Stimulated activated CD8-positive, alpha-beta memory T cell treated with anti-CD3 and anti-CD28 coated beads, Interleukin-7, amount 100 ng/mL, for 24 hours (primary cell): ENCODE measurements at regions not wholly inside any gene's neighbourhood (a gene's known extent, or its start where the extent isn't known, plus 50 kb on each side); places are given as distances from the start of the nearest gene placed in this dataset.
"Not testable (repeated sequence)": the region's sequence is repeated elsewhere in the genome, so short reads cannot be mapped to it uniquely, and the experiment has no call there.

Experiments
- DNase-seq: peaks from one replicate; pipeline ENCODE4 v3.0.0-alpha.2; 2020; ENCODE audit warnings: low read depth

DNA sequence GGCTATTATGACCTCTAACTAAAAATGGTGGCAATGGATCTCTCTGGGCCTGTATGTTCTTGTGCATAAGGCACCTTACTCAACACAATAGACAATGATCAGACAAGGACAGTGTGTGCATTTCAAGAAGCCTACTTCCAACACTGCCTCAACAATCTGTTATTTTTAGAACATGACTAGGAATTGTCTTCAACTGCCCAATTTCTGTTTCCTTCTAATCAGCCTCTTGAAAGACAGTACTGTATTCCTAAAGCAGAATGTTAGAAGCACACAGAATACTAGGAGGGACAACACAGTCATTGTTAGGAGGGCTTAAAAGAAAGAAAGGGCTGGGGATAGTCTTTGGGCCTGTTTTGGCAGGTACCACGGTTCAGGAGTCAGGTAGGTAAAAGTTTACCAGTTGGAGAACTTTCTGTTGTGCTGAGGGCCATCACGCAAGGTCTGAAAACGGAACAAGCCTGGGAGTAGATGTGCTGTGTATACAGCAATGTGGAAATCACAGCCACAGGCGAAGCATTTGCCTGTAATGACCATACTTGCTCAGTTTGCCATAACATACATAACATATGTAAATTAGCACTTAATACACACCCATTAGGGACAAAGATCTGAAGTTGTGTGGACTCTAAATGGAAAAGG lies 100.8 kb upstream of the ATXN3L start:
- no peak for DNase-seq

DNA sequence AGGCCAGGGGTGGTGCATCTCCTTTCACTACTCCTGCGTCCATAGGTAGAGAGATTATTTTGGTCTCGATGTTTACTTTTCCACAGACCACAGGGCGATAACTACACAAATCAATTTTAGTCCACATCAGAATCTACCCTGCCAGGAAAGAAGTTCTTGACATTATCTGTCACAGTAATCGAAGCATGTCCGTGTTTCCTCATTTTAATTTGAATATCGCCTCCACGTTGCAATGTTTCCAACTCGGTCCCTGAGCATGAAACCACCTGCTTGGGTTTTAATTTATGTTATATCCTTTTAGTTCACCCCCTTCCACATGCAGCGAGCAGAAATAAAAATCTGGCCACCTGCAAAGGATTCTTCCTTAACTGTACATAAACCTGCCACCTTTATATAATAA lies 100.1 kb upstream of the ATXN3L start:
- DNase-seq, result no peak

DNA sequence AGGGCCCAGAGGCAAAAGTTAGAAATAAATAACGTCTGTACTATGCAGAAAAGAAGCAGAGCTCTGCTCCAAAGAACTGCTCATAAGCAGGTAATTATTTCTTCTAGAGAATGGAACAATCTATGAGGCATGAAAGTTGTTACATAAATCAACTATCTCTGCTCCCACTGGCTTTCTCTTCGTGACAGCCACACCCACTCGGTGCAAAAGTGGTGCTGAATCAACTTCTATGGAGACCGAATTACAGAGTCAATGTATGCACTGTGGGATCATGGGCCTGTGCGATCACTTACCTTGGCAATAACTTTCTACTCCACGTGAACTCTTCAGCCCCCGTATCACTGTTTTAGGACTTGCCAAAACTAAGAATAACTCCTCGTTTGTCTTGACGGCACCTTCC lies 99.4 kb upstream of the ATXN3L start:
- DNase-seq, result no peak

- no peak for DNase-seq
These were observed 98.6 kb upstream of the ATXN3L start for GRCh38 chrX:13418126-13419097.

DNA sequence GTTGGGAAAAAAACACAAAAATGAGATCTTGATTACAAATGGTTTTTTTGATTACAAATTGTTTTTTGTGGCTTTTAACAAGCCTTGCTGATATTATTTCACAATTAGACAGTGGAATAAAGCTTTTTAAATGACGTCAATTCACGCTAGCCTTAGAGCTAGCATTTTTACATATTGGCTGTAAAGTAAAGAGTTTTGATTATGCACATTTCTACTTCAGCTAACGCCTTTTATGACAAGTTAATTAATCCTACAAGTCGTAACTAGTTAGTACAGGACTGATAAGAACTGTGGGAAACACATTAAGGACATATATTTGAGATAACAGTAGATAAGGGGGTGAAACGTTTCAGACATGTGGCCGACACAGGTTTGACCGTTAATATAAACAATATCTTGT lies 95.7 kb upstream of the ATXN3L start:
- DNase-seq, result no peak

GRCh38 chrX:13414006-13414647 lies 94.3 kb upstream of the ATXN3L start:
- DNase-seq, result no peak

DNA sequence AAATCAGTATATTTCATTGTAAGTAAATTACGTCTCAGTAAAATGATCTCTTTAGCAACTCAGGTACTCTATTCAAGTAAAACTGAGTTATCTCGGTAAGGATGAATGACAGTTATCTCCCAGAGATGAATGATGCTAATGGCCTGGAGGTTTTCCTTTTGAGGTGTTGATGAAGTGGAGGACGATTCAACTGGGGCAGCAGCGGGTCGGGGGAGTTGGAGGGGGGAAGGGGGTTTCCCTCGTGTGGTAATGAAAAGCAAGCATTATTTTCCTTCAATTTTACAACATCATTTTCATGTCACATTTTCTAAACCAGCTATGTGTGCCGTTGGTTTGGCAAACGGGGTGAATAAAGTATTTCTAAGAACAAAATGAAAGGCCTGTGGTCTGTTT lies 92.4 kb upstream of the ATXN3L start:
- no peak for DNase-seq

GRCh38 chrX:13411496-13412207 lies 91.8 kb upstream of the ATXN3L start:
- DNase-seq, result no peak

DNA sequence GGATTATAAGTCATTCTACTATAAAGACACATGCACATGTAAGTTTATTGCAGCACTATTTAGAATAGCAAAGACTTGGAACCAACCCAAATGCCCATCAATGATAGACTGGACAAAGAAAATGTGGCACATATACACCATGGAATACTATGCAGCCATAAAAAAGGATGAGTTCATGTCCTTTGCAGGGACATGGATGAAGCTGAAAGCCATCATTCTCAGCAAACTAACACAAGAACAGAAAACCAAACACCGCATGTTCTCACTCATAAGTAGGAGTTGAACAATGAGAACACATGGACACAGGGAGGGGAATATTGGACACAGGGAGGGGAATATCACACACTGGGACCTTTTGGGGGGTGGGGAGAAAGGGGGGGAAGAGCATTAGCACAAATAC lies 88.7 kb upstream of the ATXN3L start:
- not testable (repeated sequence) for DNase-seq

- not testable (repeated sequence) for DNase-seq
These were observed 84.9 kb upstream of the ATXN3L start for GRCh38 chrX:13404777-13405176.

DNA sequence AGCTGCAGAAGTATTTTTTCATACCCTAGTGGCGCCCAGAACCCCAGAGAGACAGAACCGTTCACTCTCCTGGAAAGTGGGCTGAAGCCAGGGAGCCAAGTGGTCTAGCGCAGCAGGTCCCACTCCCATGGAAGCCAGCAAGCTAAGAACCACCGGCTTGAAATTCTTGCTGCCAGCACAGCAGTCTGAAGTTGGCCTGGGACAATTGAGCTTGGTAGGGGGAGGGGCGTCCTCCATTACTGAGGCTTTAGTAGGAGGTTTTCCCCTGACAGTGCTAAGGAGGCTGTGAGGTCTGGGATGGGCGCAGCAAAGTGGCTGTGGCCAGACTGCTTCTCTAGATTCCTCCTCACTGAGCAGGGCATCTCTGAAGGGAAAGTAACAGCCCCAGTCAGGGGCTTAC lies 84.5 kb upstream of the ATXN3L start:
- DNase-seq, result no peak

DNA sequence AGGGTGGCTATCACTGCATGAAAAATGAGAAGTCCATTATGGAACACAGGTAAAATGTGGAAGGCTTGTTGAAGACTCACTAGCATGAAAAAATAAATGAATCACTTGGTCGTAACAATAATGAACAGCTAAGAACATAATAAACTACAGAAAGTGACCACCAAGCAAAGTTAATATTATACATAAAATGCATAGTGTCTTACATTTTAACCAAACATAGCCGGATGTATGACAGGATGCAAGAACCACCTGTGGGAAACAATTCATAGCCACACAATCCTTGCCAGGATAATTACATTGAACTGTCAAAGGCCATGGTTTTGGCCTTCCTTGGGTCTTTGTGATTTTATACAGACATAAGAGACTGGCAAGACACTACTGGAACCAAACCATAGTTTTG lies 81.9 kb upstream of the ATXN3L start:
- no peak for DNase-seq

DNA sequence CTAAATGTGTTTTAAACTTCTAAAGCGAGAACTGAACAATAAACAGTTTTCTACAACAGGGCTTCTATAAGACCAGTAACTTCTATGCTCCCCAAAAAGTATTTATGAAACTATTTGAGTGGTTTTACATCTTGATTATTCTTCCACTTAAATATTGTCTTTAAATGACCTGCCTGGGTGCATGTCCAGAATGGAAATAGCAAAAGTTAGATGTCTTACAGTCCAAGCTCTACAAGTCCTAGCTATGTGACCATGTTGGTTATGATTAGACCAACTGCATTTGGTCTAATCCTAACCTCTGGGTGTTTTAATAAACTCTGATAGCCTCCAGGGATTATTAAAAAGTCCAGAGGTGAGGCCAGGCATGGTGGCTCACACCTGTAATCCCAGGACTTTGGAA lies 79.0 kb upstream of the ATXN3L start:
- DNase-seq, result no peak

DNA sequence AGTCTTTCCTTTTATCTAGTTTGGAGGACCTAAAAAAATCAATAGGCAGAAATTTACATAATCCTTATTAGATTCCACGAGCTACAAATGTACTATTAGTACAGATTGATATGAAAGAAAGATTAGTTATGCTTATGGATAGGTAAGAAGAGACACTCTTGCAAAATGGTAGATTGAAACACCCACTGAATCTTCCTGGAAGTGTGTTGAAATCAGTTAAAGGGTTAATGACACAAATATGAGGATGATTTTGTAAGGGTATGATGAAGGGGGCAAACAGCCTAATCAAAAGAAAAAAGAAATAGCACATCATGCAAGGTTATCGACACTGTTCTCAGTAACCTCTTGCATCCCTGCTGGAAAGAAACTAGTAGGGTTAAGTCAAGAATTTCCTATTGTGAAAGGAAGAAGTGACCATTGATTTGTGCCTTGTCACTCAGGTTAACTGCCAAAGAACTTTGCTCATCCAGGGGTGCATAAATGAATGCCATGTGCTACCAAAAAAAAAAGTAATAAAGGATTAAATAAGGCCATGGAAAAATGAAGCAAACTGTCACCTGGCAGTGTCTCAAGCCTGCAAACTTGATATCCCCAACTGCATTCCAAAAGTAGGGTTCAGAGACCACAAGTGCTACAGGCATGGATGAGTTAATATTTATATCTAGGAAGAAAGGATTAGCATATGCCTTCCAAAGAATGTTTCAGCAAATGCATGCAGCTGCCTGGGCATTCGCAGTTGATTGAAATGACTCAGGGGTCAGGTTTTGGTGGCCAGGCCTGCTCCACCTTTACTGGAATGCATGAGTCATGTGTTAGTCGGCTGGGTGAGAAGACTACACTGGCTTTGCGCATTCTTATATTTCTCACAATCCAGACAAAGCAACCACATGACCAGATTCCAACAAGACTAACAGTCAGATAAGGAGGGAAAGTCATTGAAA lies 78.3 kb upstream of the ATXN3L start:
- no peak for DNase-seq

DNA sequence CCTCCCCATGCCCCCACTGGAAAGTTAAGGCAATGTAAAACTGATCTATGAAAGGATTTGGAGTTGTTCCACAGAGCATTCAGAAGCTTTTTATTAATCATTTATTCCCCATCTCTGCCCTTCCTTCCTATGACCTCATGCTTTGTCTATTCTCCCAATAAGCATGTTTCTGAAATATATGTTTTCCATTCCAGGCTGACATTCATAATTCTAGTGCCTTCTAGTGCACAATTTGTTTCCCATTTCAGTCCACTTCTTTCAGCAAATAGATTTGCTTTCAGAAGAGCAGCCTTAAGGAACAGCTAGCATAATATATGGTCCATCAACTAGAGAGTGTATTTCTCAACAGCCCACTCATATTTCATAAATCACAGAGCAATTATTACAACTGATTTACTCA lies 77.1 kb upstream of the ATXN3L start:
- no peak for DNase-seq

DNA sequence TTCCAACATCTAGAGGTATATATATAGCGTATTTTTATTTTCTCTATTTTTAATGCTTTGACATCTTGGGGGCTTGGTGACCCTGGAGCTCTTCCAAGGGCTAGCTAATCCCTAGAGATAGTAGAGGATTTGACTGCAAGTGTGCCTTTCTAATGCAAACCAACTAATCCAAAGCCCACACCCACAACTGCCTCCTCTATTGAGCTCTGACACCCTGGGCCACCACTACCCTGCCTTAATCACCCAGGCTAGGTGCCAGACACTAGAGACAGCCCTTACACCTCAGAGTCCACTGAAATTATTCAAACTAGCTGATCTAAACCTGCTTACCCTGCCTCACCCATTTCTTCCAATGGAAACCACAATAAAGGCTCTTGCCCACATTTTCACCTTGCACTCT lies 69.6 kb upstream of the ATXN3L start:
- no peak for DNase-seq

- DNase-seq, result no peak
These were observed 68.0 kb upstream of the ATXN3L start for GRCh38 chrX:13387666-13388494.

GRCh38 chrX:13386636-13387035 lies 66.8 kb upstream of the ATXN3L start:
- no peak for DNase-seq

- DNase-seq, result no peak
These were observed 66.2 kb upstream of the ATXN3L start for GRCh38 chrX:13386092-13386491.

- DNase-seq, result no peak
These were observed 64.1 kb upstream of the ATXN3L start for GRCh38 chrX:13383907-13384306.
